ENCODE measurements at regions not wholly inside any gene's neighbourhood (a gene's known extent, or its start where the extent isn't known, plus 50 kb on each side); places are given as distances from the start of the nearest gene placed in this dataset.

GRCh38 chr6:158907931-158908330 is 88.8 kb upstream of the EZR start:
- TF ChIP-seq CTCF (IDR thresholded peaks at IDR 0.05) (no peak), POLR2A (IDR thresholded peaks at IDR 0.05) (no peak)
